ENCODE measurements at regions not wholly inside any gene's neighbourhood (a gene's known extent, or its start where the extent isn't known, plus 50 kb on each side); places are given as distances from the start of the nearest gene placed in this dataset.

DNA sequence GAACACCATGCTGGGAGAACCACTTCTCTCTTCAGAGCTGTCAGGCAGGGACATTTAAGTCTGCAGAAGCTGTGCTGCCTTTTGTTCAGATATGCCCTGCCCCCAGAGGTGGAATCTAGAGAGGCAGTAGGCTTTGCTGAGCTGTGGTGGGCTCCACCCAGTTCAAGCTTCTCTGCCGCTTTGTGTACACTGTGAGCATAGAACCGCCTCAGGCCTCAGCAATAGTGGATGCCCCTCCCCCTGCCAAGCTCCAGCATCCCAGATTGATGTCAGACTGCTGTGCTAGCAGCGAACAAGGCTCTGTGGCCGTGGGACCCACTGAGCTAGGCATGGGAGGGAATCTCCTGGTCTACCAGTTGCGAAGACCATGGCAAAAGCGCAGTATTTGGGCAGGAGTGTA is 121.6 kb downstream of the NFKBIZ start:
- ChIA-PET SMC1A (ENCODE audit: uncharacterized antibody, unreplicated experiment) (interaction anchor here (0.9 to 1.5 kb wide), 4 partner anchors 16 to 67 kb away, joined by 3 to 4 read pairs (median 3); no protein-coding TSS in a partner anchor), CTCF (no interaction called here), RAD21 (ENCODE audit: unreplicated experiment) (interaction anchor here (0.8 kb wide), 1 partner anchor 259 kb away, joined by 3 read pairs; no protein-coding TSS in a partner anchor), POLR2A (no interaction called here)
- FAIRE-seq (no peak), ATAC-seq (no peak), DNase-seq (ENCODE audit: low read depth, low spot score) (no peak)
- Histone ChIP-seq H3K4me2 (ENCODE audit: control insufficient read depth, insufficient read depth) (no peak overlapping the region), H3K4me3 (no peak overlapping the region), H3K4me1 (ENCODE audit: control insufficient read depth, insufficient read depth, low read length) (peaks cover 6% of the 10 kb centered on the region; the same call in 1 of the 2 replicates), H3K9ac (ENCODE audit: control insufficient read depth, insufficient read depth, low read length) (no peak overlapping the region), H4K20me1 (ENCODE audit: control insufficient read depth, insufficient read depth) (no peaks in the 10 kb centered on the region), H3K27ac (ENCODE audit: control insufficient read depth, insufficient read depth) (no peak overlapping the region), H2AFZ (ENCODE audit: control insufficient read depth, low read depth, low read length) (no peak overlapping the region), H3K9me3 (replicated peaks; ENCODE audit: control insufficient read depth, insufficient read depth, low read length) (no peaks in the 10 kb centered on the region; the same call in none of the 3 replicates), H3K79me2 (ENCODE audit: control insufficient read depth, insufficient read depth, low read length) (no peaks in the 10 kb centered on the region), H3K36me3 (ENCODE audit: control insufficient read depth in 2 of 2, insufficient read depth in 2 of 2, low read length in 1 of 2) (no peaks in the 10 kb centered on the region; a peak in 1 of 4 replicates), H3K27me3 (replicated peaks in 1 of 2; ENCODE audit: control insufficient read depth in 2 of 2, insufficient read depth in 2 of 2, low read length in 1 of 2) (no peaks in the 10 kb centered on the region)
- WGBS (ENCODE audit: insufficient coverage, insufficient replicate concordance, low lambda C conversion rate, missing lambda C conversion rate) = 81% methylated on average over 6 of the region's 6 CpGs
- in situ Hi-C loops (cut with MboI) = no loop called here
- intact Hi-C loops (cut with micrococcal nuclease; ENCODE audit: unreplicated experiment) = no loop called here
- BruUV-seq (replicated peaks) = no TSS peak
- TF ChIP-seq ZSCAN29 (IDR thresholded peaks at IDR 0.05) (no peak), WRNIP1 (IDR thresholded peaks at IDR 0.05; ENCODE audit: borderline replicate concordance, low read depth, low read length) (no peak), ZNF274 (IDR thresholded peaks at IDR 0.05; ENCODE audit: insufficient read depth, insufficient read length) (no peak), SMAD5 (IDR thresholded peaks at IDR 0.05; ENCODE audit: low read depth) (no peak), ZNF384 (IDR thresholded peaks at IDR 0.05; ENCODE audit: borderline replicate concordance, low read depth, low read length) (no peak), MYB (IDR thresholded peaks at IDR 0.05; ENCODE audit: borderline replicate concordance, low read depth, low read length) (no peak), ASH2L (IDR thresholded peaks at IDR 0.05; ENCODE audit: borderline replicate concordance, low read depth) (no peak), ZNF622 (IDR thresholded peaks at IDR 0.05) (no peak), RB1 (IDR thresholded peaks at IDR 0.05; ENCODE audit: borderline replicate concordance) (no peak), NBN (IDR thresholded peaks at IDR 0.05) (no peak), RFX5 (IDR thresholded peaks at IDR 0.05; ENCODE audit: low read depth, low read length) (no peak), SRF (IDR thresholded peaks at IDR 0.05; ENCODE audit: low read depth in 2 of 2, low read length in 2 of 2) (no peak)
- TF ChIP-seq, protein P1, sequence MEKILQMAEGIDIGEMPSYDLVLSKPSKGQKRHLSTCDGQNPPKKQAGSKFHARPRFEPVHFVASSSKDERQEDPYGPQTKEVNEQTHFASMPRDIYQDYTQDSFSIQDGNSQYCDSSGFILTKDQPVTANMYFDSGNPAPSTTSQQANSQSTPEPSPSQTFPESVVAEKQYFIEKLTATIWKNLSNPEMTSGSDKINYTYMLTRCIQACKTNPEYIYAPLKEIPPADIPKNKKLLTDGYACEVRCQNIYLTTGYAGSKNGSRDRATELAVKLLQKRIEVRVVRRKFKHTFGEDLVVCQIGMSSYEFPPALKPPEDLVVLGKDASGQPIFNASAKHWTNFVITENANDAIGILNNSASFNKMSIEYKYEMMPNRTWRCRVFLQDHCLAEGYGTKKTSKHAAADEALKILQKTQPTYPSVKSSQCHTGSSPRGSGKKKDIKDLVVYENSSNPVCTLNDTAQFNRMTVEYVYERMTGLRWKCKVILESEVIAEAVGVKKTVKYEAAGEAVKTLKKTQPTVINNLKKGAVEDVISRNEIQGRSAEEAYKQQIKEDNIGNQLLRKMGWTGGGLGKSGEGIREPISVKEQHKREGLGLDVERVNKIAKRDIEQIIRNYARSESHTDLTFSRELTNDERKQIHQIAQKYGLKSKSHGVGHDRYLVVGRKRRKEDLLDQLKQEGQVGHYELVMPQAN (conservative IDR thresholded peaks at IDR 0.05) = no peak
- TF ChIP-seq, protein P2, sequence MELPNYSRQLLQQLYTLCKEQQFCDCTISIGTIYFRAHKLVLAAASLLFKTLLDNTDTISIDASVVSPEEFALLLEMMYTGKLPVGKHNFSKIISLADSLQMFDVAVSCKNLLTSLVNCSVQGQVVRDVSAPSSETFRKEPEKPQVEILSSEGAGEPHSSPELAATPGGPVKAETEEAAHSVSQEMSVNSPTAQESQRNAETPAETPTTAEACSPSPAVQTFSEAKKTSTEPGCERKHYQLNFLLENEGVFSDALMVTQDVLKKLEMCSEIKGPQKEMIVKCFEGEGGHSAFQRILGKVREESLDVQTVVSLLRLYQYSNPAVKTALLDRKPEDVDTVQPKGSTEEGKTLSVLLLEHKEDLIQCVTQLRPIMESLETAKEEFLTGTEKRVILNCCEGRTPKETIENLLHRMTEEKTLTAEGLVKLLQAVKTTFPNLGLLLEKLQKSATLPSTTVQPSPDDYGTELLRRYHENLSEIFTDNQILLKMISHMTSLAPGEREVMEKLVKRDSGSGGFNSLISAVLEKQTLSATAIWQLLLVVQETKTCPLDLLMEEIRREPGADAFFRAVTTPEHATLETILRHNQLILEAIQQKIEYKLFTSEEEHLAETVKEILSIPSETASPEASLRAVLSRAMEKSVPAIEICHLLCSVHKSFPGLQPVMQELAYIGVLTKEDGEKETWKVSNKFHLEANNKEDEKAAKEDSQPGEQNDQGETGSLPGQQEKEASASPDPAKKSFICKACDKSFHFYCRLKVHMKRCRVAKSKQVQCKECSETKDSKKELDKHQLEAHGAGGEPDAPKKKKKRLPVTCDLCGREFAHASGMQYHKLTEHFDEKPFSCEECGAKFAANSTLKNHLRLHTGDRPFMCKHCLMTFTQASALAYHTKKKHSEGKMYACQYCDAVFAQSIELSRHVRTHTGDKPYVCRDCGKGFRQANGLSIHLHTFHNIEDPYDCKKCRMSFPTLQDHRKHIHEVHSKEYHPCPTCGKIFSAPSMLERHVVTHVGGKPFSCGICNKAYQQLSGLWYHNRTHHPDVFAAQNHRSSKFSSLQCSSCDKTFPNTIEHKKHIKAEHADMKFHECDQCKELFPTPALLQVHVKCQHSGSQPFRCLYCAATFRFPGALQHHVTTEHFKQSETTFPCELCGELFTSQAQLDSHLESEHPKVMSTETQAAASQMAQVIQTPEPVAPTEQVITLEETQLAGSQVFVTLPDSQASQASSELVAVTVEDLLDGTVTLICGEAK (IDR thresholded peaks at IDR 0.05; ENCODE audit: borderline replicate concordance) = no peak
- TF ChIP-seq, protein P3, sequence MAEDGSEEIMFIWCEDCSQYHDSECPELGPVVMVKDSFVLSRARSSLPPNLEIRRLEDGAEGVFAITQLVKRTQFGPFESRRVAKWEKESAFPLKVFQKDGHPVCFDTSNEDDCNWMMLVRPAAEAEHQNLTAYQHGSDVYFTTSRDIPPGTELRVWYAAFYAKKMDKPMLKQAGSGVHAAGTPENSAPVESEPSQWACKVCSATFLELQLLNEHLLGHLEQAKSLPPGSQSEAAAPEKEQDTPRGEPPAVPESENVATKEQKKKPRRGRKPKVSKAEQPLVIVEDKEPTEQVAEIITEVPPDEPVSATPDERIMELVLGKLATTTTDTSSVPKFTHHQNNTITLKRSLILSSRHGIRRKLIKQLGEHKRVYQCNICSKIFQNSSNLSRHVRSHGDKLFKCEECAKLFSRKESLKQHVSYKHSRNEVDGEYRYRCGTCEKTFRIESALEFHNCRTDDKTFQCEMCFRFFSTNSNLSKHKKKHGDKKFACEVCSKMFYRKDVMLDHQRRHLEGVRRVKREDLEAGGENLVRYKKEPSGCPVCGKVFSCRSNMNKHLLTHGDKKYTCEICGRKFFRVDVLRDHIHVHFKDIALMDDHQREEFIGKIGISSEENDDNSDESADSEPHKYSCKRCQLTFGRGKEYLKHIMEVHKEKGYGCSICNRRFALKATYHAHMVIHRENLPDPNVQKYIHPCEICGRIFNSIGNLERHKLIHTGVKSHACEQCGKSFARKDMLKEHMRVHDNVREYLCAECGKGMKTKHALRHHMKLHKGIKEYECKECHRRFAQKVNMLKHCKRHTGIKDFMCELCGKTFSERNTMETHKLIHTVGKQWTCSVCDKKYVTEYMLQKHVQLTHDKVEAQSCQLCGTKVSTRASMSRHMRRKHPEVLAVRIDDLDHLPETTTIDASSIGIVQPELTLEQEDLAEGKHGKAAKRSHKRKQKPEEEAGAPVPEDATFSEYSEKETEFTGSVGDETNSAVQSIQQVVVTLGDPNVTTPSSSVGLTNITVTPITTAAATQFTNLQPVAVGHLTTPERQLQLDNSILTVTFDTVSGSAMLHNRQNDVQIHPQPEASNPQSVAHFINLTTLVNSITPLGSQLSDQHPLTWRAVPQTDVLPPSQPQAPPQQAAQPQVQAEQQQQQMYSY (CRISPR knock-in tag; IDR thresholded peaks at IDR 0.05) = no peak
